ENCODE measurements at regions not wholly inside any gene's neighbourhood (a gene's known extent, or its start where the extent isn't known, plus 50 kb on each side); places are given as distances from the start of the nearest gene placed in this dataset.

- DNase-seq (ENCODE audit: low read depth) = no peak
These were observed 61.6 kb downstream of the CCR1 start for GRCh38 chr3:46146548-46146947.

- no peak for DNase-seq (ENCODE audit: low read depth)
These were observed 62.1 kb downstream of the CCR1 start for GRCh38 chr3:46146021-46146420.

- no peak for DNase-seq (ENCODE audit: low read depth)
These were observed 63.0 kb downstream of the CCR1 start for GRCh38 chr3:46145147-46145546.

- DNase-seq (ENCODE audit: low read depth) = no peak
These were observed 64.1 kb downstream of the CCR1 start for GRCh38 chr3:46143951-46144473.

- no peak for DNase-seq (ENCODE audit: low read depth)
These were observed 66.3 kb downstream of the CCR1 start for GRCh38 chr3:46141813-46142212.

- no peak for DNase-seq (ENCODE audit: low read depth)
These were observed 69.5 kb downstream of the CCR1 start for GRCh38 chr3:46138581-46138980.

GRCh38 chr3:46135475-46135874 is 72.6 kb downstream of the CCR1 start:
- no peak for DNase-seq (ENCODE audit: low read depth)

- no peak for DNase-seq (ENCODE audit: low read depth)
These were observed 74.8 kb downstream of the CCR1 start for GRCh38 chr3:46133285-46133684.

- DNase-seq (ENCODE audit: low read depth) = no peak
These were observed 75.5 kb downstream of the CCR1 start for GRCh38 chr3:46132565-46132964.

- DNase-seq (ENCODE audit: low read depth) = no peak
These were observed 76.1 kb downstream of the CCR1 start for GRCh38 chr3:46131884-46132450.

GRCh38 chr3:46130631-46131310 is 77.3 kb downstream of the CCR1 start:
- DNase-seq (ENCODE audit: low read depth) = no peak

- DNase-seq (ENCODE audit: low read depth) = no peak
These were observed 78.4 kb downstream of the CCR1 start for GRCh38 chr3:46129588-46130272.

GRCh38 chr3:46127503-46127902 is 80.6 kb downstream of the CCR1 start:
- DNase-seq (ENCODE audit: low read depth) = peak; percentile 97

- no peak for DNase-seq (ENCODE audit: low read depth)
These were observed 83.6 kb downstream of the CCR1 start for GRCh38 chr3:46124216-46125177.

GRCh38 chr3:46123646-46124045 is 84.5 kb downstream of the CCR1 start:
- DNase-seq (ENCODE audit: low read depth) = peak; percentile 62

- DNase-seq (ENCODE audit: low read depth) = no peak
These were observed 86.0 kb downstream of the CCR1 start for GRCh38 chr3:46122091-46122490.

GRCh38 chr3:46120983-46121382 is 87.1 kb downstream of the CCR1 start:
- DNase-seq (ENCODE audit: low read depth) = no peak

GRCh38 chr3:46119709-46120498 is 88.2 kb downstream of the CCR1 start:
- DNase-seq (ENCODE audit: low read depth) = no peak

GRCh38 chr3:46119253-46119652 is 88.9 kb downstream of the CCR1 start:
- DNase-seq (ENCODE audit: low read depth) = no peak

GRCh38 chr3:46116996-46117395 is 89.7 kb upstream of the XCR1 start:
- DNase-seq (ENCODE audit: low read depth) = no peak

Measured in renal cortical epithelial cell (primary cell).